ENCODE measurements at regions not wholly inside any gene's neighbourhood (a gene's known extent, or its start where the extent isn't known, plus 50 kb on each side); places are given as distances from the start of the nearest gene placed in this dataset.

DNA sequence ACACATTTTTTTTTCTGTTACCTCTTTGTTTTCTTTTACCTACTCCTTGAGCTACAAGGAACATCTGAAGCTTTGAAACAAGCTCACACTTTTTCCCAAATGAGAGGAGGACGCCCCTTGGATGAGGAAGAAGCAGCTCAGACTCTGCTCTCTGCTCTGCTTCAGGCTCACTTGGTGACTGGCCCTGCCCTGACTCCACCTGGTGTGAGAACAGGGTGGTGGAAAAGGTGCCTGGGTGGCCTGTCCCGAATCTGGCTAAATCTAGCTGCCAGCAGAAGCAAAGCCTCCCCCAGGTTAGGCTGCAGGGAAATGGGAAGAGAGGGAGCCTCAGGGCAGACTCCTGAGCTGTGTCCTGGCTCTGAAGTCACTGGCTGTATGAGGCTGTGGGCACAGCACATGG, 68.0 kb upstream of the CEACAM8 start:
- H3K27ac Mint-ChIP-seq: peak overlapping the region in 1 of 6 donors; percentile 58
- peaks cover 23 to 33% (median 28%) of the 10 kb centered on the region in 3 donors for H3K27me3 Mint-ChIP-seq
- peaks cover 0 to 5% of the 10 kb centered on the region in 2 donors for H3K36me3 Mint-ChIP-seq
- no peak for DNase-seq
- H3K4me3 Mint-ChIP-seq: no peak overlapping the region
- H3K9me3 Mint-ChIP-seq: peaks cover 8 to 30% (median 21%) of the 10 kb centered on the region in 7 donors
- no peak for ATAC-seq (ENCODE audit: low read depth in 2 of 2)
- no peaks in the 10 kb centered on the region for H3K4me1 Mint-ChIP-seq

DNA sequence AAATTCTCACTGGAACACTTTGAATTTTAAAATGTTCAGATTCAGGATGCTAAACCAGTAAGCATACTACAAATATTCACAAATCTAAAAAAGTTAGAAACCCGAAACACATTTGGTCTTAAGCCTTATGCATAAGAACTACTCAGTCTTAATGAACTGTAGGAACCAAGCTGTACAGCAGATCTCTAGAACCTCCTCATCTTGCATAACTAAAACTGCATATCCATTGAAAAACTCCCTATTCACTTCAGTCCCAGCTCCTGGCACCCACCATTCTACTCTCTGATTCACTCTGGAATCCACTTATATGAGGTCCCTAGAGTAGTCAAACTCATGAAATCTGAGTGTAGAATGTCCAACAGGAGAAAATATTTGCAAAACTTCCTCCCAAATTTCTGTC, 65.6 kb upstream of the CEACAM8 start:
- Mint-ChIP-seq H3K36me3 (peaks cover 0 to 5% of the 10 kb centered on the region in 2 donors), H3K4me3 (no peak overlapping the region), H3K27ac (no peak overlapping the region), H3K4me1 (no peaks in the 10 kb centered on the region), H3K9me3 (peaks cover 8 to 30% (median 21%) of the 10 kb centered on the region in 7 donors), H3K27me3 (peaks cover 20 to 27% (median 22%) of the 10 kb centered on the region in 3 donors)
- ATAC-seq (ENCODE audit: low read depth in 2 of 2): no peak
- no peak for DNase-seq

DNA sequence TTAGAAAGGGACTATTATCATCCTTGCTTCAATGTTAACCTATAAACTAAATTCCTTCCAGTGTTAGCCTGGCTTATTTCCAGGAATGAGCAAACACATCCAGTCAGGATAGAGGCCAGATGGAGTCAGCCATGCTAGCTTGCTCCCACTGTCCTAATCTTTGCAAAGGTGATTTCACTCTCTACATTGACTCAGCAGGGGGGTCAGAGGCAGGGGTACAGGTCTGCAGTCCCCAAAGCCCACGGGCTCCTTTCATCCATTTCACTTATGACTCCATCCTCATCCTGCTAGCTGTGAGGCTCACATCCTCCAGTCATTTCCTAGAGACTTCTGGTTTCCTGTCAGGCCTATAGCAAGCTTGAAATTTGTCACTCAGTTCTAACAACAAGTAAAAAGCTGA, 63.4 kb upstream of the CEACAM8 start:
- Mint-ChIP-seq H3K36me3 (peaks cover 0 to 5% of the 10 kb centered on the region in 2 donors), H3K27ac (no peak overlapping the region), H3K4me1 (no peaks in the 10 kb centered on the region), H3K4me3 (no peak overlapping the region), H3K27me3 (peaks cover 23 to 41% (median 37%) of the 10 kb centered on the region in 3 donors), H3K9me3 (peaks cover 8 to 30% (median 21%) of the 10 kb centered on the region in 7 donors)
- no peak for DNase-seq
- no peak for ATAC-seq (ENCODE audit: low read depth in 2 of 2)

DNA sequence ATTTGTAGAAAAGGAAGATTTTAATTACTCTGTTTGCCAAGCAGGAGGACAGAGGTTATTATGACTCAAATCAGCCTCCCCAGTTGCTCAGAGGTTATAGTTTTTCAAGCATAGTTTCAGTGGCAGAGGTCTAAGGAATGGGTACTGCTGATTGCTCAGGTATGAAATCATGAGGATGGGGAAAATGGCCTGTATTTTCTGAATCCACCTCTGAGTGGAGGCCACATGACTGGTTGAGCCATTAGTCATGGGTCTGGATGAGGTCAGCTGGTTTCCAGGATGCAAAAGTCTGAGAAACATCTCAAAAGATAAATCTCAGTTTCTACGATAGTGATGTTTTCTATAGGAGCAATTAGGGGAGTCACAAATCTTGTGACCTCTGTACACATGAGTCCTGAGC, 62.8 kb upstream of the CEACAM8 start:
- H3K27me3 Mint-ChIP-seq: peaks cover 23 to 46% (median 42%) of the 10 kb centered on the region in 3 donors
- peaks cover 8 to 30% (median 21%) of the 10 kb centered on the region in 7 donors for H3K9me3 Mint-ChIP-seq
- peaks cover 0 to 5% of the 10 kb centered on the region in 2 donors for H3K36me3 Mint-ChIP-seq
- H3K4me3 Mint-ChIP-seq: no peak overlapping the region
- DNase-seq (no peak), ATAC-seq (ENCODE audit: low read depth in 2 of 2) (no peak)
- H3K27ac Mint-ChIP-seq: no peak overlapping the region
- H3K4me1 Mint-ChIP-seq: no peaks in the 10 kb centered on the region

DNA sequence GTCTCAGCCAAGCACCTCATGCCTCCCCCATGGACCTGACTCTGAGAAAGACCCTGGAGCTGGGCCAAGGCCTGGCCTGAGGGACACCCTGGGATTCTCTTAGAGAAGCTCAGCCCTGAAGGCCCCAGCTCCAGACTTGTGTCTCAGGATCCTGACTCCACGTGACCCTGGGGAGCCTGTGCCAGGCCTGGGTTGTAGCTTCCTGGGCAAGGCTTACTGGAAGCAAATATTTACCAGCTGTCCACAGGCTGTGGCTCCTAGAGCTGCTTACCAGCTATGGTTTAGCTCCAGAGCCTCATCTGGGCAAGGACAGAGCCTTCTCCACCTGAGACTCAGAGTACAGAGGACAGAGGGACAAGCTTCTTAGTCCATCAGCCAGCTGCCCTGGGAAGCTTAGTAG, 61.0 kb upstream of the CEACAM8 start:
- peaks cover 0 to 5% of the 10 kb centered on the region in 2 donors for H3K36me3 Mint-ChIP-seq
- H3K4me3 Mint-ChIP-seq: no peak overlapping the region
- no peak overlapping the region for H3K27ac Mint-ChIP-seq
- peaks cover 23 to 56% (median 56%) of the 10 kb centered on the region in 3 donors for H3K27me3 Mint-ChIP-seq
- H3K9me3 Mint-ChIP-seq: peaks cover 8 to 27% (median 21%) of the 10 kb centered on the region in 7 donors
- DNase-seq (no peak), ATAC-seq (ENCODE audit: low read depth in 2 of 2) (no peak)
- no peaks in the 10 kb centered on the region for H3K4me1 Mint-ChIP-seq

DNA sequence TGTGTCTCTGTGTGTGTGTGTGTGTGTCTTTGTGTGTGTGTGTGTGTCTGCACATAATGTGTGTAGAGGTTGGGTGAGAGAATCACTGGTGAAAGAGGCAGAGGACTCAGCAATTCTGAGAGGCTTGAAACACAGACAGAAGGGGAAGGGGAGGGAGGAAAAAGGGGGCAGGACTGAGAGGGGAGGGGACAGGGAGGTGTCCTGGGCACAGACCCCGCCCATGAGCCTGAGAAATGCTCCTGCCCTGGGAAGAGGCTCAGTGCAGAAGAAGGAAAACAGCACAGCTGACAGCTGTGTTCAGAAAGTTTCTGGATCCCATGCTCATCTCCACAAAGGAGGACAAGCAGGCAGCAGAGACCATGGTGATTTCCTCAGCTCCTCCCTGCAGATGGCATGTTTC, 59.1 kb upstream of the CEACAM8 start:
- peaks cover 0 to under 1% of the 10 kb centered on the region in 2 donors for H3K36me3 Mint-ChIP-seq
- H3K27ac Mint-ChIP-seq: peak overlapping the region in 1 of 6 donors; percentile 62
- peaks cover under 1 to 8% (median 5%) of the 10 kb centered on the region in 7 donors for H3K9me3 Mint-ChIP-seq
- ATAC-seq (ENCODE audit: low read depth in 2 of 2): no peak
- H3K4me3 Mint-ChIP-seq: no peak overlapping the region
- H3K4me1 Mint-ChIP-seq: no peaks in the 10 kb centered on the region
- H3K27me3 Mint-ChIP-seq: peaks cover 24 to 61% (median 58%) of the 10 kb centered on the region in 3 donors
- no peak for DNase-seq

DNA sequence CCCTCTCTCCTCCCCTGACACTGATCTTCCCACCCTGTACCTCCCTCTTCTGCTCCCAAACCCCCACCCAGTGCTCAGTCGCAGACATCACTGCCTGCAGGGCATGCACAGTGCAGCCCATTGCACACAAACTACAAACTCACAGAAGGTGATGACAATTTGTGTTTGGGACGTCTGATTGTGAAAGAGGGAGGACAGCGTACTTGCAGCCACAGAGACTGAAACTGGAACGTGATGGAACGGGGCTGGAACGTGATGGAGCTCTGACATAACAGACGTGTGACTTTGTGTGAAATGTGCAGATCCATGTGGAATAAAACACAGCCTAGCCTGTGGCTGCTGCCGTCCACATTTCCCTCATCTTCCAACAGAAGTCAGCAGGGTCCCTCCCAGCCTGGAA, 57.3 kb upstream of the CEACAM8 start:
- ATAC-seq (ENCODE audit: low read depth in 2 of 2) (no peak), DNase-seq (no peak)
- H3K4me3 Mint-ChIP-seq: no peak overlapping the region
- no peaks in the 10 kb centered on the region for H3K36me3 Mint-ChIP-seq
- H3K4me1 Mint-ChIP-seq: no peaks in the 10 kb centered on the region
- H3K27me3 Mint-ChIP-seq: peaks cover 17 to 65% (median 54%) of the 10 kb centered on the region in 3 donors
- no peaks in the 10 kb centered on the region for H3K9me3 Mint-ChIP-seq
- H3K27ac Mint-ChIP-seq: no peak overlapping the region
